ENCODE measurements at regions not wholly inside any gene's neighbourhood (a gene's known extent, or its start where the extent isn't known, plus 50 kb on each side); places are given as distances from the start of the nearest gene placed in this dataset.
A peak's percentile ranks its signal among the peaks of the same experiment; 100 is the strongest.
"Not testable (repeated sequence)": the region's sequence is repeated elsewhere in the genome, so short reads cannot be mapped to it uniquely, and the experiment has no call there.

DNA sequence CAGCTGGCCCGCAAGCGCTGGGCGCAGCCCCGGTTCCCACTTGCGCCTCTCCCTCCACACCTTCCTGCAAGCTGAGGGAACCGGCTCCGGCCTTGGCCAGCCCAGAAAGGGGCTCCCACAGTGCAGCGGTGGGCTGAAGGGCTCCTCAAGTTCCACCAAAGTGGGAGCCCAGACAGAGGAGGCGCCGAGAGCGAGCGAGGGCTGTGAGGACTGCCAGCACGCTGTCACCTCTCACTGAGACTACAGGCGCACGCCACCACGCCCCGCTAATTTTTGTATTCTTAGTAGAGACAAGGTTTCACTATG lies 103.3 kb upstream of the KMT2C start:
- not testable (repeated sequence) for DNase-seq

DNA sequence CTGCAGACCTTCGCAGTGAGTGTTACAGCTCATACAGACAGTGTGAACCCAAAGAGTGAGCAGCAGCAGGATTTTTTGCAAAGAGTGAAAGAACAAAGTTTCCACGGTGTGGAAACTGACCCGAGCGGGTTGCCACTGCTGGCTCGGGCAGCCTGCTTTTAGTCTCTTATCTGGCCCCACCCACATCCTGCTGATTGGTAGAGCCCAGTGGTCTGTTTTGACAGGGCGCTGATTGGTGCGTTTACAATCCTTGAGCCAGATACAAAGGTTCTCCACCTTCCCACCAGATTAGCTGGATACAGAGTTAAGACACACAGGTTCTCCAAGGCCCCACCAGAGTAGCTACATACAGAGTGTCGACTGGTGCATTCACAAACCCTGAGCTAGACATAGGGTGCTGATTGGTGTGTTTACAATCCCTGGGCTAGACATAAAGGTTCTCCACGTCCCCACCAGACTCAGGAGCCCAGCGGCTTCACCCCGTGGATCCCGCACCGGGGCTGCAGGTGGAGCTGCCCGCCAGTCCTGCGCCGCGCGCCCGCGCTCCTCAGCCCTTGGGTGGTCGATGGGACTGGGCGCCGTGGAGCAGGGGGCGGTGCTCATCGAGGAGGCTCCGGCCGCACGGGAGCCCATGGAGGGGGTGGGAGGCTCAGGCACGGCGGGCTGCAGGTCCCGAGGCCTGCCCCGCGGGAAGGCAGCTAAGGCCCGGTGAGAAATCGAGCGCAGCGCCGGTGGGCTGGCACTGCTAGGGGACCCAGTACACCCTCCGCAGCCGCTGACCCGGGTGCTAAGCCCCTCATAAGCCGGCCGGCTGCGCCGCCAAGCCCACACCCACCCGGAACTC lies 102.8 kb upstream of the KMT2C start:
- DNase-seq = not testable (repeated sequence)

DNA sequence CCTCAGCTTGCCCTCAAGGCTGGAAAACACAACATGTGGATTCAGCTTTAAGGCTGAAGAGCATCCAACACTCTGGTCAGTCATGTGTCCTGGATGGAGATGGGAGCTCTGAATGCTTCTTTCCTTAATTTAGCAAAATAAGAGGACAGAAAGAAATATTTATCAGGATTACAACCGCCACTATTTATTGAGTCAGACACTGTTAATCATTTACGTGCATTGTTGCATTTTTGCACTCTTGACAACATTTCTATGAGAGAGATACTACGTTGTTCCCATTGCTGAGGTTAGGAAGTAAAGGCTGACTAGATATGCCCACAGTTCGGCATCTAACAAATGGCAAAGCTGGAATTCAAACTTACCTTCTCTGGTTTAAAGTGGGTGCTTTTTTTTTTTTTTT lies 101.8 kb upstream of the KMT2C start:
- no peak for DNase-seq

DNA sequence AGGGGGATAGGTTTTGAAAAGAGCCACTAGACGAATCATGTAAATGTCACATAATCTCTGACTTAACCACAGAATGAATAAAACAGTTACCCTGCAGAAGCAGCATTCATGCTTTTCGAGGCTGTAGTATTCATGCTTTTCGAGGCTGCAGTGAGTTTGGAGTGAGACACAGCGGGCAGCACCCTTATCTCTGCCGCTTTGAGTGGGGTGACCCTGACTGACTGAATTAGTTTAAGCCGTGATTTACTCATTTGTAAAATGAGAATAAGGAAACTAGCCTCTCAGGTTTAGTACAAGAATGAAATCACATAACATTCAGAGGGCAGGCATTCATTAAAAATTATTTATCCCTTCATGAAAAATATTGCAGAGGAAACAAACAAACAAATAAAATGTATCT lies 92.8 kb upstream of the KMT2C start:
- DNase-seq = no peak

DNA sequence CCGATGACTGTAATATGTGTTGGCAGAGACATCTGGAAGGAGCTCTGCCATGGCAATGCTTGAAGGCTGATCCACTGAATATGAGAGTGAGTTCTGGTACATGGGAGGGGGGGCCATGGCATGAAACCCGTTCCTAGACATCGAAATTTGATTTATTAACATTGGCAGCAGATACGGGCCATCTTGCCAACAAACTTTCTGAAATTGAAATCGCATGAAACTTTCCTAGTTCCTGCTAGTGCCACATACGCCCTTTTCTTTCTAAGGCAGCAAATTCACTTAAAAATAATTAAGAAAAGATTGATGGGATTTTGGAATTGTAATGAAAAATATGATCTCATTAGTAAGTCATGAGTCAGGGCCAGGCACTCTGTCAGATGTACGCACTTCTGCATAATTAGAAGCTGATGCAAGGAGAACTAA lies 91.8 kb upstream of the KMT2C start:
- no peak for DNase-seq

DNA sequence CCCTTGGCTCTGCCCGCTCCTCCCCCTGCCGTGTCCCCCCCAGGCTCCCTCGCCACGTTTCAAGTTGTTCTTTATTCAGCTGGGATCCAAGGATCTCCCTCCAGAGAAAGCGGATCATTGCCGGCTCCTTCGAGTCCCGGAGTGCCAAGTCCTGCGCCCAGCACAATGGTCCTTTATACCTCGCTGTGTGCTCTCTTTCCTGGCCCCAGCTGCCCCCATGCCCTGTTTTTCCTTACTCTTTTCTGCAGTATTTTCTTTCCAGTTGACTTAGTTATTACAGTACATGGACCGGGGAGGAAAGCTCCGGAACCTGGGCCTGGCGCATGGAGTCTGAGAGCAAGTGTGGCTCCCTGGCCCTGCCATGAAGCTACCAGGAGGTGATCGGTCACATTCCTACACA lies 88.1 kb upstream of the KMT2C start:
- no peak for DNase-seq

DNA sequence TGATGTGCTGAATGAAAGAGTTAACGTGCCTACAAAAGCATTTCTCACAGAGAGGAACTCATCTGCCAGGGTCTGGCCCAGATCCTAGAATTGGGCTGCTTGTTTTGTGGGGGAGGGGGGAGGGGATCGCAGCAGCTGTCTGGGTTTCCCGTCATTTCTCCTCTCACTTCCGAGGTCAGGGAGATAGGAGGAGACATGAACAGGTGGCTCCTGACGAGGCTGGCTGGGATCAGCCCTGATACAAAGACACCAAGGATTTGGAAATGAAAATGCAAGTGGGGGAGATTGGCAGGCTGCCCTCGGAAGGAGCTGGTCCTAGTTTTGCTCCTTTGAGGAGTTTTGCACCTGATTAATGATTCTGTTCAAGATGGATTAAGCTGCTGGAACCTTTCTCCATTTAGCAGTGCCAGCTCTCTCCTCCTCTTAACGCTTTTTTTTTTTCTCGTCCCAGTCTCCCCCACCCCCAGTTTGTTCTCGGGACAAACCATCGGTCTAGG lies 86.8 kb upstream of the KMT2C start:
- DNase-seq = no peak

DNA sequence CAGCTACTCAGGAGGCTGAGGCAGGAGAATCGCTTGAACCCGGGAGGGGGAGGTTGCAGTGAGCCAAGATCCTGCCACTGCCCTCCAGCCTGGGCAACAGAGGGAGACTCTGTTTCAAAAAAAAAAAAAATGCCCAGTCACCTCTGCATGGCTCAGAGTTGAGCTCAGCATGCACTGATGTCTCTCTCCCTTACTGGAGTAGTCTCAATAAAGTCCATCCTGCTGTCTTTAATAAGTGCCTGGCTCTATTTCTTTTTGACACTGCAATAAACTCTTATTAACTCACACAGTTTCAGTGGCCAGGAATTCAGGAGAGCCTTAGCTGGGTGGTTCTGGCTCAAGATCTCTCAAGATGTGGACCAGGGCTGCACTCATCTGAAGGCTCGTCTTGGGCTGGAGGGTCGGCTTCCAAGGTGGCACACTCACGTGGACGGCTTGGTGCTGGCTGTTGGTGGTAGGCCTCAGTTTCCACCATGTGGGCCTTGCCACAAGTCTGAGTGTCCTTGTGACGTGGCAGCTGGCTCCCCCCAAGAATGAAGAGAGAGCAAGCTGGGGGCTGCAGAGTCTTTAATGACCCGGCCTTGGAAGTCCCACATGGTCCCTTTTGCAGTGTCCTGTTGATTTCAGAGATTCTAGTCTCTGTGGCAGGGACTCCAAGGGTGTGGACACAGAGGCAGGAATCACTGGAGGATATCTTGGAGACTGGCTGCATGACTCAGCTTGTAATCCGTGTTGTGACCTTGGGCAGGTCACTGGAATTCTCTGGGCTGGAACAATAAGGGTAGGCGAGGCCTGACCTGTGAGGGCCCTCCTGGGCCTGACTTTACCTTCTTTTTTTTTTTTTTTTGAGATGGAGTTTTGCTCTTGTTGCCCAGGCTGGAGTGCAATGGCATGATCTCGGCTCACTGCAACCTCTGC lies 85.9 kb upstream of the KMT2C start:
- no peak for DNase-seq

DNA sequence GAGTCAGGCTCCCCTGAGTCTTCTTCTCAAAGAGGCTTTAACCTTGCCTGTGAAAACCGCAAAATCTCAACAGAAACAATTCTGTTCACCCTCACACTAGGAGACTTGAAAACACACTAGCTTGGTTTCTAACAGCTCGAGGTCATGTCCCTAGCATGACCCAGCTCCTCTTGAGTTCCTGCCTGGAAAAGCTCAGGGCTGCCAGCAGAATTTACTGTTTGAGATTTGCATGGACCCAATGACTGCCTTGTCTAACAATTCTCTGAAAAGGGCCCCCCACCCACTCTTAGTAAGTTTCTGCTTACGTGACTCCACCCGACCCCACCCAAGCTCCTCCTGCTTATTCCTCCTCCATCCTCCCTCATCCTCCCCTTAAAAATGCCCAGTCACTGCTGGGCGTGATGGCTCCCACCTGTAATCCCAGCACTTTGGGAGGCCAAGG lies 85.1 kb upstream of the KMT2C start:
- no peak for DNase-seq

DNA sequence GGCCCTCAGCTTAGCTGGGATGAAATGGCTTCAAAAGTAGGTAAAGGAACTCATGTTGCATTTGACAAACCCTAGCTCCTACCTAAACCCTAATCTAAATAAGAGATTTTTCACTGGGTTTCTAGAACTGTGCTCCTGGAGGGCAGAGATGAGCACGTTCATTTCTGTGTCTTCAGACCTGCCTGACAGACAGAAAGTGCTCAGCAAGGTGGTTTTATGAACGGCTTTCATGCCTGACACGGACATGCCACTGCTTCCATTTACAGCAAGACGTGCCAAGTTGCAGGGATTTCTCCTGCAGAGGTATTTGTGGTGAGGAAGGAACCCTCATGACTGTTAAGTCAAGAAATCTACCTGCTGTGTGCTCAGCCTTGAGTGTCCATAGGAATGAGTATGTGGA lies 83.5 kb upstream of the KMT2C start:
- no peak for DNase-seq

DNA sequence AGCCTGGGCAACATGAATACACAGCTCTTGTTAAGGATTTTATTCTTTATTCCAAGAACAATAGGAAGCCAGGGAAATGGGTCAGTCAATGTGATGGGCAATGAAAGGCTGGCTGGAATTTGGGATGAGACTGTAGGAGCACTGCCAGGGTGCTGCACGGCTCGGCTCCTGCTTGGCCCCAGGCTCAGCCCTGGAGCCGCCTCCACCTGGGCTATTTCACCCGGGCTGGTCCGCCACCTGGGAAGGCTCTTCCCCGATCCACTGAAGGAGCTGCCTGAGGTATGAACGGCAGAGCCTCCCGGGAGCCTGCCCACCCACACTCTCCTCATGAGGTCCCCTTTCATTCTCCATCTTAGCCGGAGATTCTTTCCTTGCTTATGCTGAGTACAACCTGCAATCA lies 80.4 kb upstream of the KMT2C start:
- no peak for DNase-seq

DNA sequence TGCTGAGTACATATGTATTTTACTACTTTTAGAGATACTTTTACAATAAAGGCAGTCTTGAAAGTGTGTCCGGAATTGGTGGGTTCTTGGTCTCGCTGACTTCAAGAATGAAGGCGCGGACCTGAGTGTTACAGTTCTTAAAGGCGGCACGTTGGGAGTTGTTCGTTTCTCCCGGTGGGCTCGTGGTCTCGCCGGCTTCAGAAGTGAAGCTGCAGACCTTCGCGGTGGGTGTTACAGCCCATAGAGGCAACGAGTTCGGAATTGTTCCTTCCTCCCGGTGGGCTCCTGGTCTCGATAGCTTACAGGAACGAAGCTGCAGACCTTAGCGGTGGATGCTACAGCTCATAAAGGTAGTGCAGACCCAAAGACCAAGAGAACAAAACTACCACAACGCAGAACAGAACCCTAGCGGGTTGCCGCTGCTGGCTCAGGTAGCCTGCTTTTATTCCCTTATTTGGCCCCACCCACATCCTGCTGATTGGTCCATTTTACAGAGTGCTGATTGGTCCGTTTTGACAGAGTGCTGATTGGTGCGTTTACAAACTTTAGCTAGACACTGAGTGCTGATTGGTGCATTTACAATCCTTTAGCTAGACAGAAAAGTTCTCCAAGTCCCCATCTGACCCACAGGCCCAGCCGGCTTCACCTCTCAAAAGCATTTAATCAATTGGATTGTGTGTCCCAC lies 79.6 kb upstream of the KMT2C start:
- DNase-seq = not testable (repeated sequence)

DNA sequence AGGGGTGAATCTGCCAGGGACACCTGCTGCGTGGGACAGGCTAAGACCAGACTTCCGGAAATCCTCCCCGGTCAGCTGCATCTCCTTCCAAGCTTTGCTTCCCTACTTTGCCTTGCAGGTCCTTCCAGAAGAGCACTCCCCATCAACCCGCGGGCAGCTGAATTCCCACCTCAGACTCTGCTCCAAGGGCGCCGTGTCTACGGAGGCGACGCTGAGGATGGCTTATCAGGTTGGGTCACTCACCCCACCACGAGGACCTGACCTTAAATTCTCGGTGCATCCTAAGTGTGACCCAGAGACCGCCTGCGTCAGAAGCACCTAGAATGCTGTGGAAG lies 78.9 kb upstream of the KMT2C start:
- DNase-seq = no peak

DNA sequence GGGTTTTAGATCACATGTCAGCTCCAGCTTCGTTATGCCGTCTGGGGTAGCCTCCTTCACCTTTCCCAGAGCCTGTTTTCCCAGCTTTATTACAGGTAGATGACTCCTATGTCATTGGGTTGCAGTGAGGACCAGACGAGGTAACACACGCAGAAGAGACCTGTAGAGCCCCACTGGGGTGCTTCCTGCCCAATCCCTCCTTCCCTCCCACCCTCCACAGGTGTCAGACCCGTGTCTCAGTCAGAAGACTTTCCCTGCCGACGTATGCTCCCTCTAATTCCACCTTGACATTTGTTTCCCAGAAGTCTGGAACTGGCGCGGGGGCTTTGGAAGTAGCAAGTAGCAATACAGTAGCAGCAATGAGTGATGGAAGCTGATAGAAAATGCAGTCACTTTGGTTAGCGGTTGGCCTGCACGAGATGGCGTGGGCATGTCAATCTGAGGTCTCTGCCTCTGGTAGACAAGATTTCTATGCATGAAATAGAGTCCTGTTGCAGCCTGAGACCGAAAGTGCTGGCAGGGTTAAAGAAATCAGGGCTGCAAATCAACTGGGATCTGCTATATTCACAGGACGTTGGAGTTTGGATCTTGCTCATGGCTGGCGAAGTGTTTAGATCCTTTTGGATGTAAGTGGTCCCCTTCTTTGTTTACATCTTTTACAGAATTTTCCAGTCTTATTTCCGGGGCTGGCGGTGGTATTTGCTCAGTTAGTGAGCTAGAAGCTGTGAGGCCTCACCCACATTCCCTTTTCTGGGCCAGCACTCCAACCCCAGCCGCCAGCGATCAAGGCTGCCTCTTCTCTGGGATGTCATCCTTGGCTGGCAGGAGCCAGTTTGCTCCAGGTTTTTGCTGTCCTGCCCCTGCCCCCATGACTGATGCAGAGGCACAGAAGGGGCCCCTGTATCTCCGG lies 78.3 kb upstream of the KMT2C start:
- no peak for DNase-seq

DNA sequence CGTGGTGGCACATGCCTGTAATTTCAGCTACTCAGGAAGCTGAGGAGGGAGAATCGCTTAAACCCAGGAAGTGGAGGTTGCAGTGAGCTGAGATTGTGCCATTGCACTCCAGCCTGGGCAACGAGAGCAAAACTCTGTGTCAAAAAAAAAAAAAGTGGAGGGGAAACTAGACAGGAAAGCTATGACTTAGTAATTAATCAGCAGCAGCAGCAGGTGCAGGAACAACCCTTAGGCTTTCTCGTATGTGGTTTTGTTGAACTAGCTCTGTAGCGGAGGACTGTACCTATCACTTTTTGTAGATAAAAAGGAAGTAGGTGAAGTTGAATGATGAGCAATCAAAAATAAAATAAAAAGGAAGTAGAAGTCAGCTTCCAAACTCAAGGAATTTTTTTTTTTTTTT lies 76.9 kb upstream of the KMT2C start:
- peak; percentile 28 for DNase-seq

DNA sequence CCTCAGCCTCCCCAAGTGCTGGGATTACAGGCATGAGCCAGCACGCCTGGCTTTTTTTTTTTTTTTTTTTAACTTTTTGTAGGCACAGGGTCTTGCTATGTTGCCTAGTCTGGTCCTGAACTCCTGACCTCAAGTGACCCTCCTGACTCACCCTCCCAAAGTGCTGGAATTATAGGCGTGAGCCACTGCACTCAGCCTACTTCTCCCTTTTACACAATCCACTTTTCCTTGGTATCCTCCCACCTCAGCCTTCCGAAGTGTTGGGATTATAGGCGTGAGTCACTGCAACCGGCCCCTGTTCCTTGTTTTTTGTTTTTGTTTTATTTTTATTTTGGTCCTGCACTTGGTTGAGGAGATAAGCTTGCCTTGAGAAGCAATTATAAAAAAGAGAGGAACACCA lies 75.9 kb upstream of the KMT2C start:
- DNase-seq = peak; percentile 49

DNA sequence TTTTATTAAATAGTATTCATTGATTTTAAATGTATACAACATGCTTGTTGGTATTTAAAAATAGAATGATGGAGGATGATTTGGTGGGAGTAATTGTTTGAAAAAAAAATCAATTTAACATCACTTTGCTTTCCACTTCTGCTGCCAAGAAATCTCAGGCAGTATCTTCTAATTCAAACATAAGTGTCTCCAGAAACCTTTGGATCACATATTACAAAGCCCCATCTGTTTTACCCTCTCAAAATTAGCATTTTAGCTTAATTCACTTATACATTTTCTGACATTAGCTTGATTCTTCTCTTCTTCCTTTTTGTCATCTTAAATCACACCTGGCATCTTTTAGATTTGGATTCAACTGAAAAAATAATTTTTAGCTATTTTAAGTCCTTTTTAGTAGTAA lies 72.9 kb upstream of the KMT2C start:
- no peak for DNase-seq

DNA sequence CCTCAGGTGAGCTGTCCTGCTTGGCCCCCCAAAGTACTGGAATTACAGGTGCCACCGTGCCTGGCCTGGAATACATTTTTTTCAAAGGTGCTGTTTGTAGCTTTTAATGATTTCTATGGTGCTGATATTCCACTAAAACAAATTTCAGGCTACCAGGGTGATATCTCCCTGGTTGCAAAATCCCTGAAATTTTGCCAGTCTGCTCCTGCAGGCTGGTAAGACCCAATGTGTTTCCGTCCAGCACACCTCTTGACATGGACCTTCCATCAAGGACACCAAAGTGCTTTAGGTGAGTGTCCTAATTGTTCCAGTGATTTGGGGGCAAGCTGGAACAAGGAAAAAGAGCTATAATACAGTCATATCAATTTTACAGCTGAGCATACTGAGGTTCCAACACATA lies 69.8 kb upstream of the KMT2C start:
- DNase-seq = no peak

DNA sequence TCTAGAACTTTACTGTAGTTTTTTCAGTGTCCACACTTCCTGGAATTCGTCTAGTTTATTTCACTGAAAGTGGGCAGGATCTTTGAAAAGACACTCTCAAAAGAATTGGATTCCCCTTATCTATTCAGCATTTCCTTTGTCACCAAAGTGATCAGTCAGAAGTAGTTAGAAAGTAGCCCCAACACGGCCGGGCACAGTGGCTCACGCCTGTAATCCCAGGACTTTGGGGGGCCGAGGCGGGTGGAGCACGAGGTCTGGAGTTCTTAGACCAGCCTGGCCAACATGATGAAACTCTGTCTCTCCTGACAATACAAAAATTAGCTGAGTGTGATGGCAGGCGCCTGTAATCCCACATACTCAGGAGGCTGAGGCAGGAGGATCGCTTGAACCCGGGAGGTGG lies 69.0 kb upstream of the KMT2C start:
- no peak for DNase-seq

DNA sequence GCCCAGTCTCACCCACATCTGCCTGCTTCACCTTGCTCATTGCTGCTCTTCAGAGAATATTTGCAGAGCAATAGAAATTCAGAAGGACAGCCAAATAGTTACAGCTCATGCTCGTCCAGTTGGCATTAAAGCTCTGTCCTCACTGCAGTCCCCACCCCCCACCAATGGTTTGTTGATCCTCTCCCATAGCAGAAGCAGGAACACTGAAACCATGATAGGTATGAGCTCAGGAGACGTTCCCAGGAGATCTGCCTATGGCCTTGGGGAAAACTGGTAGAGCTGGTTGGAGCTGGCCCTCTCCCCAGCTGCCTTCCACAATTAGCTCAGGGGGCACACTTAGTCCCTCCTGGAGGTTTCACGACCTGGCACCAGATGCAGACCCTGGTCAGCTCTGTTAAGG lies 68.6 kb upstream of the KMT2C start:
- no peak for DNase-seq

DNA sequence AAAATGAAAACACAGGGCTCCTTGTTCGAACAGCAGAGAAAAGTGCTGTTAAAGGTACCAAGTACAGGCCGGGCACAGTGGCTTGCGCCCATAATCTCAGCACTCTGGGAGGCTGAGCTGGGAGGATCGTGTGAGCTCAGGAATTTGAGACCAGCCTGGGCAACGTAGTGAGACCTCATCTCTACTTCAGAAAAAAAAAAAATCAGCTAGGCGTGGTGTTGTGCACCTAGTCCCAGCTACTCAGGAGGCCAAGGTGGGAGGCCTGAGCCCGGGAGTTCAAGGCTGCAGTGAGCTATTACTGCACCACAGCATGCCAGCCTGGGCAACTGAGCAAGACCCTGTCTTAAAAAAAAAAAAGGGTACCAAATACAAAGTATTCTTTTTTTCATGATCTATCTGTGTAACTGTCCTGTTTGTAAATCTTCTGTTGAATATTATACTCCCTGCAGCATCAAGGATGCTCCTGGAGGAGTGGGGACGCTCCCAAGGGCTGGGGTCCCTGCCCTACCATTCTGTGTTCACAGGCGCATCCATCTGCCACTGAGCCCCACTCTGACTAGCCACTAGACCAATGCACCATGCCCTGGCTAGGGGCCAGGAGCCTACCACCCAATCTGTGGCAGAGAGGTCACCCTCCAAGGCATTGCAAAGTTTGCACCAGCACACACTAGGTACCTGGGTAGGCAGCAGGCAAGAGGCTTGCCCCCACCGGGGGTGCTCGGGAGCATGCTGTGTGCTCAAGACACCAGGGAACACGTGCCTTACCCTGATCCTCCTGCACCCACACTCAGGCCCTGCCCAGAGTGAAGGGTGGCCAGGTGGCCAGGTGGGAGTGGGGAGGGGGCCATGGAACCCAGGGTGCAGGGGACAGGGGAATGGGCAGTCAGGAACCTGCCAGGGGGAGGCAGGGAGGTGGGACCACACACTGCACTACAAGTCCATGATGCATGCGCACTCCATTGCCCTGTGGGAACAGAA lies 67.3 kb upstream of the KMT2C start:
- no peak for DNase-seq
